ENCODE measurements at regions not wholly inside any gene's neighbourhood (a gene's known extent, or its start where the extent isn't known, plus 50 kb on each side); places are given as distances from the start of the nearest gene placed in this dataset.
"Not testable (repeated sequence)": the region's sequence is repeated elsewhere in the genome, so short reads cannot be mapped to it uniquely, and the experiment has no call there.

DNA sequence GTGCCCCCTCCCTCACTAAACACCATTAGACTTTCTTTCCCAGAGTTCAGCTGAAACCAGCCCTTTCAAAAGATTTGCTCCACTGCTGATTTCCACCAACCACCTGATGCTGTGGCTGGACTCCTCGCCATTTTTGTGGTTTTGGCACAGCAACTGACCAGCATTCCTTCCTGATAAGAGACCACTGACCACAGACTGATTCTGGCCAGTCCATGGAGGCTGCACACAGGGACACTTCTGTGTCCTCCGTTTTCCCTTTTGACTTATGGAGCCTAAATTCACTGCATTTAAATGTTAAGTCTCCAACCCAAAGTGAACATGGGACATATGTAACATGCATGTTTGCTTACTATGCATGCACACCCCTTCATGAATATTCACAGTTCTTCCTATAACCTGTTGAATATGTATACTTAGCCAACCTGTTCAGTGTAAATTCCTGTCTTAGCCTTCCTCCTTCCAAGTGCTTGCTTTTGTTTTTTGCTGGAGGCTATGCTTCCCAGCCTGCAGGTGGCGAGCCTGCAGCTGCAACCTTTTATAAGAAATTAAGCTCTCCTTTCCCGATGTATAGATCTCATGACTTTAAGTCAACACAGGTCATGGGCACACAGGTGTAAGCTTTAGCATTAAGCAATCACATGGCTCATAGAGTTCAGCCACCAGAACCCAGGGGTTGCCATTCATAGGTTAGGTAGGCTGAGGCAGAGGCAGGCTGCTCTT lies 78.7 kb downstream of the ACTL7B start:
- intact Hi-C loops (cut with DNase I), result no loop called here
- H3K27ac ChIP-seq (replicated peaks in 1 of 4), result no peak overlapping the region
- H3K4me1 ChIP-seq, result peaks cover 0 to 4% (median 0%) of the 10 kb centered on the region in 4 donors
- H3K36me3 ChIP-seq, result no peaks in the 10 kb centered on the region
- no peak for DNase-seq (ENCODE audit: extremely low spot score)
- TF ChIP-seq, protein P1, sequence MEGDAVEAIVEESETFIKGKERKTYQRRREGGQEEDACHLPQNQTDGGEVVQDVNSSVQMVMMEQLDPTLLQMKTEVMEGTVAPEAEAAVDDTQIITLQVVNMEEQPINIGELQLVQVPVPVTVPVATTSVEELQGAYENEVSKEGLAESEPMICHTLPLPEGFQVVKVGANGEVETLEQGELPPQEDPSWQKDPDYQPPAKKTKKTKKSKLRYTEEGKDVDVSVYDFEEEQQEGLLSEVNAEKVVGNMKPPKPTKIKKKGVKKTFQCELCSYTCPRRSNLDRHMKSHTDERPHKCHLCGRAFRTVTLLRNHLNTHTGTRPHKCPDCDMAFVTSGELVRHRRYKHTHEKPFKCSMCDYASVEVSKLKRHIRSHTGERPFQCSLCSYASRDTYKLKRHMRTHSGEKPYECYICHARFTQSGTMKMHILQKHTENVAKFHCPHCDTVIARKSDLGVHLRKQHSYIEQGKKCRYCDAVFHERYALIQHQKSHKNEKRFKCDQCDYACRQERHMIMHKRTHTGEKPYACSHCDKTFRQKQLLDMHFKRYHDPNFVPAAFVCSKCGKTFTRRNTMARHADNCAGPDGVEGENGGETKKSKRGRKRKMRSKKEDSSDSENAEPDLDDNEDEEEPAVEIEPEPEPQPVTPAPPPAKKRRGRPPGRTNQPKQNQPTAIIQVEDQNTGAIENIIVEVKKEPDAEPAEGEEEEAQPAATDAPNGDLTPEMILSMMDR (IDR thresholded peaks at IDR 0.05), result no peak
- TF ChIP-seq POLR2AphosphoS5 (IDR thresholded peaks at IDR 0.05), result no peak
- no peak for TF ChIP-seq POLR2A (IDR thresholded peaks at IDR 0.05; ENCODE audit: low read depth)
- no peaks in the 10 kb centered on the region for H3K9me3 ChIP-seq
- 61% methylated on average over 4 of the region's 4 CpGs for WGBS
- H3K4me3 ChIP-seq, result no peak overlapping the region
- peaks cover 0 to 22% (median 0%) of the 10 kb centered on the region in 4 donors for H3K27me3 ChIP-seq

DNA sequence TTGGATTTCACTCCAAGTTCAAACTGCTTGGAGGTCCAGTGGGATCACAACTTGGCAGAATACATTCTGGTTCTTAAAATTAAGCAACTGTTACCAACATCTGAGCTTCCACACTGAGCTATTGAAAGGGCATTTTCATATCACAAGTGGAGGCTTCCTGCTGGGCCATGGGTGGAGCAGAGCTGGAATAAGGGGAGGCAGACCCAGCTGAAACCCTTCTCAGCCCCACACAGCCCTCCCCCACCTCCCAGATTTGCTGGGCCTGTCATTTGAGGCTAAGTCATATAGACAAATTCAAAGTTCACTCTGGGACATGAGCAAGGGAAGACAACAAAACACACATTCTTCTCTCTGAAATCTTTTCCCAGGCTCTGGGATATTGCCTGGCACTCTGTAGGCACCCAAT lies 79.9 kb downstream of the ACTL7B start:
- Histone ChIP-seq H3K9me3 (no peaks in the 10 kb centered on the region), H3K4me3 (no peak overlapping the region), H3K36me3 (no peaks in the 10 kb centered on the region), H3K27ac (replicated peaks in 1 of 4) (peak overlapping the region in 1 of 4 donors; percentile 44), H3K27me3 (peaks cover 0 to 22% (median 0%) of the 10 kb centered on the region in 4 donors), H3K4me1 (no peaks in the 10 kb centered on the region)
- intact Hi-C loops (cut with DNase I), result no loop called here
- DNase-seq (ENCODE audit: extremely low spot score), result no peak
- TF ChIP-seq, protein P1 (IDR thresholded peaks at IDR 0.05), result no peak
- TF ChIP-seq POLR2A (IDR thresholded peaks at IDR 0.05; ENCODE audit: low read depth), result no peak
- TF ChIP-seq EP300 (IDR thresholded peaks at IDR 0.05), result no peak
- TF ChIP-seq POLR2AphosphoS5 (IDR thresholded peaks at IDR 0.05), result no peak

DNA sequence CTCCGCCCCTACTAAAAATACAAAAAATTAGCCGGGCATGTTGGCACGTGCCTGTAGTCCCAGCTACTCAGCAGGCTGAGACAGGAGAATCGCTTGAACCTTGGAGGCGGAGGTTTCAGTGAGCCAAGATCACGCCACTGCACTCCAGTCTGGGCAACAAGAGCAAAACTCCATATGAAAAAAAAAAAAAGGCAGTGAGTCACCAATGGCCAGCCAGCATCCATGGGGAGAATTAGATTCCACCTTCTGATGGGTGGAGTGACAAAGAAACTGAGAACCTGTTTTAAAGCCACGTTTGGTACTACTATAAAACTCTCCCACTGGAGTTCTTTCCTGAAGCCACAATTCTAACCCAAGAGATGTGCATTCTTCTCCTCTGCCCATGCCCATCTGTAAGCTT lies 81.7 kb downstream of the ACTL7B start:
- 92% methylated on average over 6 of the region's 7 CpGs for WGBS
- H3K36me3 ChIP-seq; H3K4me1 ChIP-seq; DNase-seq (ENCODE audit: extremely low spot score); H3K4me3 ChIP-seq; H3K9me3 ChIP-seq; intact Hi-C loops (cut with DNase I): not testable (repeated sequence)
- Histone ChIP-seq H3K27me3 (peaks cover 0 to 16% (median 0%) of the 10 kb centered on the region in 4 donors), H3K27ac (replicated peaks in 1 of 4) (peak overlapping the region in 1 of 4 donors; percentile 44)

DNA sequence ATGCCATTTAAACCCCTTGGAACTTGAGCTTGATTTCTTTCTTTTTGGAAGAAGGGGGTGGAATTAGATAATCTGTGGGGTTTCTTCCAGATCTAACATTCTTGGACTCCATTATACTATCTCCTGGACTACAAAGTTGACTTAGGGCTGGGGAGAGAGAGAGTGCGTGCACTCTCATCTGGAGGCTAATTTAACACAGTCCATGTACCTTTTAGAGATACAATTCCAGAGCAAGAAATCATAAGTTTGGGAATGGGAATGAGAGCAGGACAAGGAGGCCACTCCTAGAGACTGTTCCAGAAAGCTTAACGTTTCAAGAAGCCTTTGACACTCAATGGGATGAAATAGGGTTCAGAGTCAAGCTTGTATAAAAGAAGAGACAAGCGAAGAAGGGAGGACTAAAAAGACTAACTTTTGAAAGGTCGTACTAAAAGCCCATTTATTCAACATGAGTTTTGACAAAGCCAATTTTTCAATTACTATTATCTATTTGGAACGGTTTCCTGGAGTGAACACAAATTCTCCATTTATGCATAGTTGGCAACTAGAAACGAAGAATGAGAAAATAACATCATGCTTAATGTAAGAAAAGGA lies 83.4 kb downstream of the ACTL7B start:
- 55% methylated on average over 6 of the region's 6 CpGs for WGBS
- peaks cover 0 to 3% (median 0%) of the 10 kb centered on the region in 4 donors for H3K27me3 ChIP-seq
- peaks cover 0 to 8% (median 6%) of the 10 kb centered on the region in 4 donors for H3K9me3 ChIP-seq
- no peak for DNase-seq (ENCODE audit: extremely low spot score)
- intact Hi-C loops (cut with DNase I), result no loop called here
- TF ChIP-seq POLR2AphosphoS5 (IDR thresholded peaks at IDR 0.05) (no peak), EP300 (IDR thresholded peaks at IDR 0.05) (no peak), POLR2A (IDR thresholded peaks at IDR 0.05; ENCODE audit: low read depth) (no peak)
- TF ChIP-seq, protein P1 (IDR thresholded peaks at IDR 0.05), result no peak
- no peaks in the 10 kb centered on the region for H3K36me3 ChIP-seq
- H3K27ac ChIP-seq (replicated peaks in 1 of 4), result no peak overlapping the region
- H3K4me3 ChIP-seq, result no peak overlapping the region
- no peaks in the 10 kb centered on the region for H3K4me1 ChIP-seq

DNA sequence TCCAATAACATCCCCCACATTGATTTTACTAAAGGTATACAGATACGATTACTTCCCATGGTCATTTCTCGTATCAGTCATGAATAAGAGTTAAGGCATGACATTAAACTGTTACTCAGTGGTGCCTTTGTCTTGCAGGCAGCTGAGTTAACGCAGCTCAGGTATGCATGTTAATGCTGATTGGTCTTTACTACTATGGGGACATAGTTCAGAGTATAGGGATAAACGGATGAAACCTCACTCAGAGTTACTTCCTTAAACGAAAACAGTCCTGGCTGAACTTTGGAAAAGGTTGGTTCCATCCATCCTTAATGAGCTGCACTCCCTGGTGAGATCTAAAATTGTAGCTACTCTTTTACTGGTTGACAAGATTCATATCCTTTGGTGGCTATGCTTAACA lies 87.0 kb downstream of the ACTL7B start:
- intact Hi-C loops (cut with DNase I), result no loop called here

More for the DNA sequence above, 87.0 kb downstream of the ACTL7B start:
- DNase-seq (ENCODE audit: extremely low spot score), result no peak
- TF ChIP-seq, protein P1 (IDR thresholded peaks at IDR 0.05), result no peak
- no peaks in the 10 kb centered on the region for H3K36me3 ChIP-seq
- H3K9me3 ChIP-seq, result peaks cover 0 to 8% (median 6%) of the 10 kb centered on the region in 4 donors
- H3K4me1 ChIP-seq, result no peaks in the 10 kb centered on the region
- H3K27ac ChIP-seq (replicated peaks in 1 of 4), result no peak overlapping the region
- WGBS, result 84% methylated on average over 5 of the region's 5 CpGs
- no peaks in the 10 kb centered on the region for H3K27me3 ChIP-seq
- H3K4me3 ChIP-seq, result no peak overlapping the region
